HCT116 (cell line): ENCODE measurements at regions not wholly inside any gene's neighbourhood (a gene's known extent, or its start where the extent isn't known, plus 50 kb on each side); places are given as distances from the start of the nearest gene placed in this dataset.

Experiments
- ATAC-seq: fragments of 200-7000 bp; cut with Tn5 transposase; 2 replicates; pipeline ENCODE4 v1.9.1; 2020; ENCODE audit warnings: mild to moderate bottlenecking, moderate library complexity
- BruUV-seq: library from RNA; stranded (reverse); fragments of 400-500 nt; replicated peaks from 2 replicates; lab custom pipeline; 2021; lab: Mats Ljungman, UMichigan
- CTCF ChIA-PET: fragments of 300-600 bp; sonication (Branson Sonifier 250); formaldehyde crosslinking; loops from one replicate; lab custom pipeline; 2021; ENCODE audit warnings: antibody characterized with exemption; lab: Charles Lee
- POLR2A ChIA-PET: fragments of 300-600, 350-600 bp; sonication (Branson Sonifier 250); formaldehyde crosslinking; loops from one replicate; lab custom pipeline; 2021; ENCODE audit warnings: antibody characterized with exemption; lab: Charles Lee
- RAD21 ChIA-PET, 2 experiments: fragments of 300-600 bp; sonication (Branson Sonifier 250); formaldehyde crosslinking; loops; one replicate each; lab custom pipeline; 2023; ENCODE audit warnings: low total read pairs in 2 of 2; ENCODE audit not compliant: uncharacterized antibody in 2 of 2, unreplicated experiment in 2 of 2, low non-redundant PET in 1 of 2; lab: Charles Lee
- DNase-seq: peaks from one replicate; pipeline ENCODE4 v3.0.0-alpha.2; 2010; ENCODE audit warnings: low read depth, low spot score
- H2AFZ ChIP-seq: fragments of 200-600 bp; shearing (Covaris generic), sonication (generic); 2 replicates; pipeline ENCODE4 v1.6.1; 2017; ENCODE audit warnings: low read depth, mixed run types, mixed read lengths, antibody characterized with exemption, low read length; ENCODE audit not compliant: poor library complexity, severe bottlenecking
- H3K27ac ChIP-seq: 2 replicates; pipeline ENCODE4 v1.5.1; 2012; ENCODE audit warnings: low read depth, low read length
- H3K27me3 ChIP-seq: fragments of 200-600 bp; sonication (generic); 2 replicates; pipeline ENCODE4 v1.6.1; 2016; ENCODE audit warnings: mixed run types, low read length, mixed read lengths; ENCODE audit not compliant: insufficient read depth
- H3K36me3 ChIP-seq, 2 experiments: fragments of 200-500 bp in 1 of 2; fragments of 200-600 bp in 1 of 2; sonication (Bioruptor generic) in 1 of 2; sonication (generic) in 1 of 2; 2 replicates each; pipeline versions ENCODE4 v1.5.1 to v1.6.1; 2014 to 2016; ENCODE audit warnings: low read length in 2 of 2, inconsistent platforms in 1 of 2, mixed read lengths in 1 of 2, mixed run types in 1 of 2; ENCODE audit not compliant: insufficient read depth in 2 of 2, control insufficient read depth in 1 of 2
- H3K4me1 ChIP-seq, 2 experiments: fragments of 200-600 bp in 1 of 2; sonication (generic) in 1 of 2; 2 replicates each; pipeline versions ENCODE4 v1.5.1 to v1.6.1; 2012 to 2017; ENCODE audit warnings: low read length in 2 of 2, inconsistent platforms in 1 of 2, mild to moderate bottlenecking in 1 of 2, mixed read lengths in 1 of 2, mixed run types in 1 of 2, moderate library complexity in 1 of 2; ENCODE audit not compliant: insufficient read depth in 2 of 2, control insufficient read depth in 1 of 2
- H3K4me2 ChIP-seq: fragments of 200-600 bp; sonication (generic); 2 replicates; pipeline ENCODE4 v1.6.1; 2017; ENCODE audit warnings: mixed run types, low read length, mixed read lengths
- H3K4me3 ChIP-seq, 2 experiments: fragments of 200-600 bp in 1 of 2; sonication (generic) in 1 of 2; replicated peaks in 1 of 2; 2 replicates each; pipeline ENCODE4 v1.5.1; 2011 to 2016; ENCODE audit warnings: low read length in 2 of 2, control low read depth in 1 of 2, low read depth in 1 of 2, mild to moderate bottlenecking in 1 of 2, mixed read lengths in 1 of 2, mixed run types in 1 of 2
- H3K79me2 ChIP-seq: fragments of 200-600 bp; sonication (generic); 2 replicates; pipeline ENCODE4 v1.6.1; 2017; ENCODE audit warnings: mild to moderate bottlenecking, mixed run types, low read length, moderate library complexity, mixed read lengths; ENCODE audit not compliant: insufficient read depth
- H3K9ac ChIP-seq: fragments of 200-600 bp; sonication (generic); 2 replicates; pipeline ENCODE4 v1.6.1; 2016; ENCODE audit warnings: low read length, mixed read lengths
- H3K9me2 ChIP-seq: fragments of 200-600 bp; sonication (generic), shearing (Covaris generic); 2 replicates; pipeline ENCODE4 v1.6.1; 2017; ENCODE audit warnings: mixed run types, mild to moderate bottlenecking, moderate library complexity; ENCODE audit not compliant: insufficient read depth
- H3K9me3 ChIP-seq, 2 experiments: fragments of 200-500 bp in 1 of 2; fragments of 200-600 bp in 1 of 2; sonication (Bioruptor generic) in 1 of 2; sonication (generic) in 1 of 2; 2 replicates each; pipeline ENCODE4 v1.6.1; 2014 to 2017; ENCODE audit warnings: low read length in 2 of 2, mixed read lengths in 2 of 2, inconsistent platforms in 1 of 2, low read depth in 1 of 2, mild to moderate bottlenecking in 1 of 2, mixed run types in 1 of 2, moderate library complexity in 1 of 2; ENCODE audit not compliant: control insufficient read depth in 1 of 2, insufficient read depth in 1 of 2
- H4K20me1 ChIP-seq: fragments of 200-600 bp; sonication (generic), shearing (Covaris generic); 2 replicates; pipeline ENCODE4 v1.6.1; 2017; ENCODE audit warnings: mixed run types, mild to moderate bottlenecking, moderate library complexity; ENCODE audit not compliant: insufficient read depth
- EGR1 ChIP-seq: IDR thresholded peaks from 2 replicates; pipeline ENCODE4 v1.6.1; 2012; ENCODE audit warnings: low read depth
- ELF1 ChIP-seq: IDR thresholded peaks from 2 replicates; pipeline ENCODE4 v1.6.1; 2012; ENCODE audit warnings: low read depth, borderline replicate concordance
- TCF7L2 ChIP-seq: IDR thresholded peaks from 2 replicates; pipeline ENCODE4 v1.7.0; 2011; ENCODE audit warnings: borderline replicate concordance, inconsistent platforms; ENCODE audit not compliant: insufficient read depth, insufficient read length; ENCODE audit errors: extremely low read depth
- intact Hi-C: fragments of 100-400 bp; cut with micrococcal nuclease; formaldehyde crosslinking; loops from 2 replicates; pipeline ENCODE4 v1.10.0; 2022
- TF ChIP-seq, protein P1 (sequence below): IDR thresholded peaks from 2 replicates; pipeline ENCODE4 v1.6.1; 2011; ENCODE audit warnings: mild to moderate bottlenecking, low read length, moderate library complexity; ENCODE audit not compliant: insufficient replicate concordance; ENCODE audit errors: extremely low read depth
- TF ChIP-seq, protein P2 (sequence below): IDR thresholded peaks from 2 replicates; pipeline ENCODE4 v1.6.1; 2012; ENCODE audit warnings: low read depth

DNA sequence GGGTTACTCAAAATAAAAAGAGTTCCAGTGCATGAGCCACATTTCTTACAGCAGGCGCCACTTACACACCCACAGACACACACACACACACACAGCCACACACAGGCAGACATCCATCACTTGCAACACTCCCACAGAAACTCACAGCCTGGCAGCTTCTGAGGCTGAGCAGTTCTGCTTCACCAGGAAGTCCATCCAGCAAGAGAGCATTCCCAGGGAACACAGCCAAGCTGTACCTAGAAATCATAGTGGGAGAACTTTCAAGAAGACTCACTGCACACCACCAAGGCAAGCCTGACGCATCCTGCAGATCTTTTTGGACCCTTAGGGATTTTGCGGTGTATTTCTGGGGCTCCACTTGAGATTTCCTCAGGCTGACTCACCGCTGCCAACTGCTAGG is 140.9 kb upstream of the WSB1 start:
- intact Hi-C loops = no loop called here
- DNase-seq (no peak), ATAC-seq (no peak)
- TF ChIP-seq ELF1 (no peak), EGR1 (no peak), TCF7L2 (no peak)
- TF ChIP-seq, protein P1, sequence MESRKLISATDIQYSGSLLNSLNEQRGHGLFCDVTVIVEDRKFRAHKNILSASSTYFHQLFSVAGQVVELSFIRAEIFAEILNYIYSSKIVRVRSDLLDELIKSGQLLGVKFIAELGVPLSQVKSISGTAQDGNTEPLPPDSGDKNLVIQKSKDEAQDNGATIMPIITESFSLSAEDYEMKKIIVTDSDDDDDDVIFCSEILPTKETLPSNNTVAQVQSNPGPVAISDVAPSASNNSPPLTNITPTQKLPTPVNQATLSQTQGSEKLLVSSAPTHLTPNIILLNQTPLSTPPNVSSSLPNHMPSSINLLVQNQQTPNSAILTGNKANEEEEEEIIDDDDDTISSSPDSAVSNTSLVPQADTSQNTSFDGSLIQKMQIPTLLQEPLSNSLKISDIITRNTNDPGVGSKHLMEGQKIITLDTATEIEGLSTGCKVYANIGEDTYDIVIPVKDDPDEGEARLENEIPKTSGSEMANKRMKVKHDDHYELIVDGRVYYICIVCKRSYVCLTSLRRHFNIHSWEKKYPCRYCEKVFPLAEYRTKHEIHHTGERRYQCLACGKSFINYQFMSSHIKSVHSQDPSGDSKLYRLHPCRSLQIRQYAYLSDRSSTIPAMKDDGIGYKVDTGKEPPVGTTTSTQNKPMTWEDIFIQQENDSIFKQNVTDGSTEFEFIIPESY = no peak
- TF ChIP-seq, protein P2, sequence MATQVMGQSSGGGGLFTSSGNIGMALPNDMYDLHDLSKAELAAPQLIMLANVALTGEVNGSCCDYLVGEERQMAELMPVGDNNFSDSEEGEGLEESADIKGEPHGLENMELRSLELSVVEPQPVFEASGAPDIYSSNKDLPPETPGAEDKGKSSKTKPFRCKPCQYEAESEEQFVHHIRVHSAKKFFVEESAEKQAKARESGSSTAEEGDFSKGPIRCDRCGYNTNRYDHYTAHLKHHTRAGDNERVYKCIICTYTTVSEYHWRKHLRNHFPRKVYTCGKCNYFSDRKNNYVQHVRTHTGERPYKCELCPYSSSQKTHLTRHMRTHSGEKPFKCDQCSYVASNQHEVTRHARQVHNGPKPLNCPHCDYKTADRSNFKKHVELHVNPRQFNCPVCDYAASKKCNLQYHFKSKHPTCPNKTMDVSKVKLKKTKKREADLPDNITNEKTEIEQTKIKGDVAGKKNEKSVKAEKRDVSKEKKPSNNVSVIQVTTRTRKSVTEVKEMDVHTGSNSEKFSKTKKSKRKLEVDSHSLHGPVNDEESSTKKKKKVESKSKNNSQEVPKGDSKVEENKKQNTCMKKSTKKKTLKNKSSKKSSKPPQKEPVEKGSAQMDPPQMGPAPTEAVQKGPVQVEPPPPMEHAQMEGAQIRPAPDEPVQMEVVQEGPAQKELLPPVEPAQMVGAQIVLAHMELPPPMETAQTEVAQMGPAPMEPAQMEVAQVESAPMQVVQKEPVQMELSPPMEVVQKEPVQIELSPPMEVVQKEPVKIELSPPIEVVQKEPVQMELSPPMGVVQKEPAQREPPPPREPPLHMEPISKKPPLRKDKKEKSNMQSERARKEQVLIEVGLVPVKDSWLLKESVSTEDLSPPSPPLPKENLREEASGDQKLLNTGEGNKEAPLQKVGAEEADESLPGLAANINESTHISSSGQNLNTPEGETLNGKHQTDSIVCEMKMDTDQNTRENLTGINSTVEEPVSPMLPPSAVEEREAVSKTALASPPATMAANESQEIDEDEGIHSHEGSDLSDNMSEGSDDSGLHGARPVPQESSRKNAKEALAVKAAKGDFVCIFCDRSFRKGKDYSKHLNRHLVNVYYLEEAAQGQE = no peak
- BruUV-seq = no TSS peak
- ChIA-PET RAD21 (no interaction called here), CTCF (no interaction called here), POLR2A (no interaction called here)
- no peaks in the 10 kb centered on the region for H3K9me2 ChIP-seq
- no peak overlapping the region for H3K27ac ChIP-seq
- no peak overlapping the region for H2AFZ ChIP-seq
- H3K4me2 ChIP-seq = no peak overlapping the region
- H3K36me3 ChIP-seq = no peaks in the 10 kb centered on the region
- no peak overlapping the region for H3K4me3 ChIP-seq
- H4K20me1 ChIP-seq = no peaks in the 10 kb centered on the region
- H3K27me3 ChIP-seq = no peaks in the 10 kb centered on the region
- no peaks in the 10 kb centered on the region for H3K9me3 ChIP-seq
- no peak overlapping the region for H3K9ac ChIP-seq
- H3K4me1 ChIP-seq = no peaks in the 10 kb centered on the region
- no peaks in the 10 kb centered on the region for H3K79me2 ChIP-seq
